HepG2 (cell line): ENCODE measurements at regions not wholly inside any gene's neighbourhood (a gene's known extent, or its start where the extent isn't known, plus 50 kb on each side); places are given as distances from the start of the nearest gene placed in this dataset.

ENCODE experiments used
- ATAC-seq: fragments of 200-7000 bp; cut with Tn5 transposase; 3 replicates; pipeline ENCODE4 v1.9.1; 2020; ENCODE audit warnings: mild to moderate bottlenecking, moderate library complexity
- BruUV-seq: library from RNA; stranded (reverse); fragments of 400-500 nt; replicated peaks from 2 replicates; lab custom pipeline; 2021; lab: Mats Ljungman, UMichigan
- CTCF ChIA-PET: fragments of 300-600 bp; formaldehyde crosslinking; extraction: SDS; loops from one replicate; lab custom pipeline; 2021; ENCODE audit warnings: low total read pairs, inconsistent platforms, low intra/inter-chr PET ratio; lab: Yijun Ruan, JAX
- POLR2A ChIA-PET: fragments of 350-600 bp; sonication (Branson Sonifier 250); formaldehyde crosslinking; loops from one replicate; lab custom pipeline; 2020; ENCODE audit warnings: antibody characterized with exemption, inconsistent platforms; lab: Yijun Ruan, JAX
- DNase-seq: peaks from one replicate; pipeline ENCODE4 v3.0.0-alpha.2; 2015; ENCODE audit warnings: low spot score
- FAIRE-seq: peaks from 3 replicates; lab custom pipeline; 2011; peaks lifted over from hg19 to GRCh38; lab: Jason Lieb, UNC
- H2AFZ ChIP-seq: one replicate; pipeline ENCODE4 v1.6.1; 2011; ENCODE audit warnings: low read length, inconsistent platforms
- H3K27ac ChIP-seq: fragments of 300-600 bp; 3 replicates; pipeline ENCODE4 v1.8.0; 2011; ENCODE audit warnings: mixed run types, mild to moderate bottlenecking, mixed read lengths, low read length, inconsistent platforms; ENCODE audit not compliant: insufficient read depth; ENCODE audit errors: extremely low read length
- H3K27me3 ChIP-seq, 2 experiments: fragments of 200-600 bp in 1 of 2; 2 replicates in 1 of 2; 3 replicates in 1 of 2; pipeline versions ENCODE4 v1.6.0 to v1.8.0; 2011; ENCODE audit warnings: low read length in 2 of 2, mild to moderate bottlenecking in 2 of 2, moderate library complexity in 2 of 2, inconsistent platforms in 1 of 2; ENCODE audit not compliant: insufficient read depth in 2 of 2, control insufficient read depth in 1 of 2
- H3K36me3 ChIP-seq, 2 experiments: fragments of 200-600 bp in 1 of 2; replicated peaks in 1 of 2; 2 replicates in 1 of 2; 3 replicates in 1 of 2; pipeline versions ENCODE4 v1.5.1 to v1.8.0; 2011; ENCODE audit warnings: low read length in 2 of 2, inconsistent platforms in 1 of 2; ENCODE audit not compliant: insufficient read depth in 2 of 2, control insufficient read depth in 1 of 2
- H3K4me1 ChIP-seq: 2 replicates; pipeline ENCODE4 v1.5.1; 2012; ENCODE audit warnings: low read length, inconsistent platforms; ENCODE audit not compliant: insufficient read depth
- H3K4me2 ChIP-seq: 2 replicates; pipeline ENCODE4 v1.6.0; 2011; ENCODE audit warnings: low read depth, low read length, inconsistent platforms
- H3K4me3 ChIP-seq, 3 experiments: fragments of 200-600 bp in 1 of 3; sonication (generic), shearing (Covaris generic) in 1 of 3; replicated peaks in 1 of 3; 2 replicates each; pipeline ENCODE4 v1.5.1; 2011 to 2016; ENCODE audit warnings: low read length in 3 of 3, inconsistent platforms in 2 of 3, low read depth in 2 of 3, mild to moderate bottlenecking in 2 of 3, control low read depth in 1 of 3, mixed read lengths in 1 of 3; ENCODE audit not compliant: insufficient read depth in 1 of 3
- H3K79me2 ChIP-seq: one replicate; pipeline ENCODE4 v1.6.1; 2011; ENCODE audit warnings: low read length, inconsistent platforms; ENCODE audit not compliant: insufficient read depth
- H3K9ac ChIP-seq: 2 replicates; pipeline ENCODE4 v1.6.0; 2011; ENCODE audit warnings: mild to moderate bottlenecking, low read depth, low read length, inconsistent platforms; ENCODE audit not compliant: insufficient read depth
- H3K9me3 ChIP-seq: 2 replicates; pipeline ENCODE4 v1.5.1; 2012; ENCODE audit warnings: mild to moderate bottlenecking, low read length
- H4K20me1 ChIP-seq: 2 replicates; pipeline ENCODE4 v1.6.0; 2011; ENCODE audit warnings: inconsistent platforms, mild to moderate bottlenecking, low read length, moderate library complexity; ENCODE audit not compliant: insufficient read depth
- ELF1 ChIP-seq: sonication (generic); formaldehyde crosslinking; IDR thresholded peaks from 2 replicates; pipeline ENCODE4 v1.4.0; 2020; ENCODE audit warnings: missing genetic modification reagents
- FOXA3 ChIP-seq: IDR thresholded peaks from 2 replicates; pipeline ENCODE4 v1.6.1; 2016; ENCODE audit warnings: missing genetic modification reagents, missing compliant biosample characterization
- HIVEP1 ChIP-seq: sonication (generic); formaldehyde crosslinking; IDR thresholded peaks from 2 replicates; pipeline ENCODE4 v1.4.0; 2020; ENCODE audit warnings: mild to moderate bottlenecking, missing genetic modification reagents
- MIXL1 ChIP-seq: IDR thresholded peaks from 2 replicates; pipeline ENCODE4 v1.6.1; 2016
- PHF5A ChIP-seq: IDR thresholded peaks from one replicate; pipeline ENCODE4 v1.6.1; 2018; ENCODE audit warnings: low read depth, missing genetic modification reagents; ENCODE audit not compliant: unreplicated experiment
- SP140L ChIP-seq: sonication (generic); formaldehyde crosslinking; IDR thresholded peaks from 2 replicates; pipeline ENCODE4 v1.4.0; 2020; ENCODE audit warnings: missing genetic modification reagents, borderline replicate concordance
- ZBTB2 ChIP-seq: sonication (generic); formaldehyde crosslinking; IDR thresholded peaks from 2 replicates; pipeline ENCODE4 v1.8.0; 2022; ENCODE audit warnings: low read depth, missing genetic modification reagents
- ZEB1 ChIP-seq: IDR thresholded peaks from 2 replicates; pipeline ENCODE4 v1.6.1; 2012; ENCODE audit warnings: mild to moderate bottlenecking, low read depth, inconsistent platforms; ENCODE audit not compliant: insufficient replicate concordance
- ZNF33A ChIP-seq: sonication (generic); formaldehyde crosslinking; IDR thresholded peaks from 2 replicates; pipeline ENCODE4 v1.5.1; 2020; ENCODE audit warnings: missing genetic modification reagents, mild to moderate bottlenecking, moderate library complexity, borderline replicate concordance
- ZNF546 ChIP-seq: sonication (generic); formaldehyde crosslinking; conservative IDR thresholded peaks from 2 replicates; pipeline ENCODE4 v1.8.1; 2023; ENCODE audit warnings: mild to moderate bottlenecking, missing genetic modification reagents
- ZNF552 ChIP-seq: sonication (generic); formaldehyde crosslinking; IDR thresholded peaks from 2 replicates; pipeline ENCODE4 v1.9.0; 2022; ENCODE audit warnings: missing genetic modification reagents, mild to moderate bottlenecking, borderline replicate concordance
- ZNF629 ChIP-seq: sonication (generic); formaldehyde crosslinking; conservative IDR thresholded peaks from 2 replicates; pipeline ENCODE4 v1.5.0; 2020; ENCODE audit warnings: missing genetic modification reagents
- WGBS: methylation state at CpG from one replicate; pipeline ENCODE4 v1.1.6; 2017; ENCODE audit warnings: low lambda C conversion rate; 5-methylcytosine and 5-hydroxymethylcytosine counted together
- in situ Hi-C: cut with HindIII; loops from 2 replicates; pipeline ENCODE4 v1.10.0; 2017; ENCODE audit warnings: low pct_unique_long_range_greater_than_20kb; ENCODE audit not compliant: extremely low pct_ligation_motif_present
- intact Hi-C: fragments of 100-400 bp; cut with micrococcal nuclease; formaldehyde crosslinking; loops from one replicate; pipeline ENCODE4 v1.10.0; 2022; ENCODE audit not compliant: unreplicated experiment
- TF ChIP-seq, protein P1 (sequence below): sonication (generic); formaldehyde crosslinking; IDR thresholded peaks from 2 replicates; pipeline ENCODE4 v1.4.0; 2020; ENCODE audit warnings: missing genetic modification reagents, borderline replicate concordance
- TF ChIP-seq, protein P2 (sequence below): sonication (generic); formaldehyde crosslinking; IDR thresholded peaks from 2 replicates; pipeline ENCODE4 v1.9.0; 2021; ENCODE audit warnings: missing genetic modification reagents, borderline replicate concordance

- TF ChIP-seq, protein P1, sequence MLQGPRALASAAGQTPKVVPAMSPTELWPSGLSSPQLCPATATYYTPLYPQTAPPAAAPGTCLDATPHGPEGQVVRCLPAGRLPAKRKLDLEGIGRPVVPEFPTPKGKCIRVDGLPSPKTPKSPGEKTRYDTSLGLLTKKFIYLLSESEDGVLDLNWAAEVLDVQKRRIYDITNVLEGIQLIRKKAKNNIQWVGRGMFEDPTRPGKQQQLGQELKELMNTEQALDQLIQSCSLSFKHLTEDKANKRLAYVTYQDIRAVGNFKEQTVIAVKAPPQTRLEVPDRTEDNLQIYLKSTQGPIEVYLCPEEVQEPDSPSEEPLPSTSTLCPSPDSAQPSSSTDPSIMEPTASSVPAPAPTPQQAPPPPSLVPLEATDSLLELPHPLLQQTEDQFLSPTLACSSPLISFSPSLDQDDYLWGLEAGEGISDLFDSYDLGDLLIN (CRISPR knock-in tag), result no peak
- TF ChIP-seq ZNF629 (CRISPR knock-in tag), result no peak
- TF ChIP-seq ELF1, result no peak
- TF ChIP-seq, all 625 proteins: peak for 0
These were observed 389.0 kb upstream of the BRINP1 start (continued) for GRCh38 chr9:119758241-119758640.

GRCh38 chr9:119739476-119739875 lies 370.2 kb upstream of the BRINP1 start:
- Histone ChIP-seq H4K20me1 (no peaks in the 10 kb centered on the region), H3K4me3 (no peak overlapping the region), H3K79me2 (no peaks in the 10 kb centered on the region), H3K27me3 (no peaks in the 10 kb centered on the region), H3K9ac (no peak overlapping the region), H2AFZ (no peak overlapping the region), H3K4me2 (no peak overlapping the region), H3K36me3 (no peaks in the 10 kb centered on the region), H3K9me3 (no peaks in the 10 kb centered on the region), H3K4me1 (no peaks in the 10 kb centered on the region), H3K27ac (no peak overlapping the region)
- POLR2A ChIA-PET, result no interaction called here
- no peak for ATAC-seq
- FAIRE-seq, result no peak
- in situ Hi-C loops, result no loop called here
- BruUV-seq, result no TSS peak
- no peak for DNase-seq
- intact Hi-C loops, result no loop called here
- CTCF ChIA-PET, result no interaction called here
- 0% methylated on average over 2 of the region's 2 CpGs for WGBS
- TF ChIP-seq HIVEP1 (CRISPR knock-in tag) (no peak), ZBTB2 (CRISPR knock-in tag) (no peak), ZNF546 (CRISPR knock-in tag) (no peak), ZNF33A (CRISPR knock-in tag) (no peak), ZNF552 (no peak), PHF5A (CRISPR knock-in tag) (no peak), MIXL1 (CRISPR knock-in tag) (no peak), FOXA3 (no peak), ZEB1 (no peak), SP140L (no peak)
- TF ChIP-seq, protein P2, sequence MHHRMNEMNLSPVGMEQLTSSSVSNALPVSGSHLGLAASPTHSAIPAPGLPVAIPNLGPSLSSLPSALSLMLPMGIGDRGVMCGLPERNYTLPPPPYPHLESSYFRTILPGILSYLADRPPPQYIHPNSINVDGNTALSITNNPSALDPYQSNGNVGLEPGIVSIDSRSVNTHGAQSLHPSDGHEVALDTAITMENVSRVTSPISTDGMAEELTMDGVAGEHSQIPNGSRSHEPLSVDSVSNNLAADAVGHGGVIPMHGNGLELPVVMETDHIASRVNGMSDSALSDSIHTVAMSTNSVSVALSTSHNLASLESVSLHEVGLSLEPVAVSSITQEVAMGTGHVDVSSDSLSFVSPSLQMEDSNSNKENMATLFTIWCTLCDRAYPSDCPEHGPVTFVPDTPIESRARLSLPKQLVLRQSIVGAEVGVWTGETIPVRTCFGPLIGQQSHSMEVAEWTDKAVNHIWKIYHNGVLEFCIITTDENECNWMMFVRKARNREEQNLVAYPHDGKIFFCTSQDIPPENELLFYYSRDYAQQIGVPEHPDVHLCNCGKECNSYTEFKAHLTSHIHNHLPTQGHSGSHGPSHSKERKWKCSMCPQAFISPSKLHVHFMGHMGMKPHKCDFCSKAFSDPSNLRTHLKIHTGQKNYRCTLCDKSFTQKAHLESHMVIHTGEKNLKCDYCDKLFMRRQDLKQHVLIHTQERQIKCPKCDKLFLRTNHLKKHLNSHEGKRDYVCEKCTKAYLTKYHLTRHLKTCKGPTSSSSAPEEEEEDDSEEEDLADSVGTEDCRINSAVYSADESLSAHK (CRISPR knock-in tag), result no peak
